Gastrocnemius medialis (tissue), 4 donors: ENCODE measurements at regions not wholly inside any gene's neighbourhood (a gene's known extent, or its start where the extent isn't known, plus 50 kb on each side); places are given as distances from the start of the nearest gene placed in this dataset.

Experiments
- ATAC-seq, 2 donors: fragments of 150-250 bp; one replicate each; pipeline ENCODE4 v1.9.1; 2016
- DNase-seq, 2 donors: peaks; one replicate each; pipeline ENCODE4 v3.0.0-alpha.2; 2019
- H3K27ac ChIP-seq, 4 donors: fragments of 200-600 bp; sonication (generic); 1 replicate in 1 of 4; 2 replicates in 3 of 4; pipeline ENCODE4 v1.5.1; 2016 to 2018; ENCODE audit warnings: mild to moderate bottlenecking in 2 of 4, moderate library complexity in 1 of 4
- H3K27me3 ChIP-seq, 3 donors: fragments of 200-600 bp; sonication (generic) in 2 of 3; 1 replicate in 1 of 3; 2 replicates in 2 of 3; pipeline versions ENCODE4 v1.5.1 to v1.6.0; 2016 to 2019; ENCODE audit warnings: mild to moderate bottlenecking in 1 of 3, moderate library complexity in 1 of 3
- H3K36me3 ChIP-seq, 2 donors: fragments of 200-600 bp; sonication (generic) in 1 of 2; one replicate each; pipeline ENCODE4 v1.5.1; 2017 to 2018
- H3K4me1 ChIP-seq, 2 donors: fragments of 200-600 bp; sonication (generic) in 1 of 2; one replicate each; pipeline ENCODE4 v1.5.1; 2016 to 2017; ENCODE audit warnings: mild to moderate bottlenecking in 2 of 2
- H3K4me3 ChIP-seq, 4 donors: fragments of 200-600 bp; sonication (generic) in 3 of 4; 1 replicate in 1 of 4; 2 replicates in 3 of 4; pipeline ENCODE4 v1.5.1; 2016 to 2019; ENCODE audit warnings: mild to moderate bottlenecking in 2 of 4
- H3K9me3 ChIP-seq, 3 donors: fragments of 200-600 bp; sonication (generic) in 2 of 3; 1 replicate in 1 of 3; 2 replicates in 2 of 3; pipeline ENCODE4 v1.5.1; 2016 to 2019
- CTCF ChIP-seq, 5 experiments: fragments of 450-650 bp in 3 of 5; fragments of 200-600 bp in 2 of 5; sonication (generic) in 2 of 5; IDR thresholded peaks in 4 of 5; conservative IDR thresholded peaks in 1 of 5; 1 replicate in 4 of 5; 2 replicates in 1 of 5; pipeline ENCODE4 v1.5.1; 2016 to 2019; ENCODE audit warnings: antibody characterized with exemption in 5 of 5, mild to moderate bottlenecking in 3 of 5, moderate library complexity in 3 of 5
- POLR2A ChIP-seq, 2 donors: fragments of 450-650 bp; IDR thresholded peaks; one replicate each; pipeline ENCODE4 v1.6.1; 2017; ENCODE audit warnings: antibody characterized with exemption in 2 of 2, mild to moderate bottlenecking in 2 of 2, moderate library complexity in 2 of 2
- in situ Hi-C, 4 donors: fragments of 200-750 bp; cut with MboI; loops; one replicate each; pipeline versions ENCODE4 v1.15.0 to v1.8.0; 2017; ENCODE audit warnings: low sequenced_read_pairs in 4 of 4
- intact Hi-C: fragments of 100-400 bp; cut with DNase I; formaldehyde crosslinking; loops from one replicate; pipeline ENCODE4 v1.15.1; 2023; ENCODE audit warnings: low total_unique reads

GRCh38 chr14:96686126-96686525 lies 111.1 kb upstream of the VRK1 start:
- no peaks in the 10 kb centered on the region for H3K9me3 ChIP-seq
- H3K4me3 ChIP-seq: no peak overlapping the region
- no peaks in the 10 kb centered on the region for H3K36me3 ChIP-seq
- H3K27me3 ChIP-seq: no peaks in the 10 kb centered on the region
- ATAC-seq: no peak
- intact Hi-C loops: no loop called here
- no peak for DNase-seq
- H3K27ac ChIP-seq: no peak overlapping the region
- H3K4me1 ChIP-seq: no peaks in the 10 kb centered on the region
- in situ Hi-C loops: no loop called here
- TF ChIP-seq POLR2A (IDR thresholded peaks at IDR 0.05) (no peak), CTCF (IDR thresholded peaks at IDR 0.05 in 4 of 5, conservative IDR thresholded peaks at IDR 0.05 in 1 of 5) (no peak)

GRCh38 chr14:96688629-96689028 lies 108.6 kb upstream of the VRK1 start:
- no peak for TF ChIP-seq POLR2A (IDR thresholded peaks at IDR 0.05)
- TF ChIP-seq CTCF (IDR thresholded peaks at IDR 0.05 in 4 of 5, conservative IDR thresholded peaks at IDR 0.05 in 1 of 5): no peak
- intact Hi-C loops: no loop called here
- Histone ChIP-seq H3K9me3 (no peaks in the 10 kb centered on the region), H3K4me3 (no peak overlapping the region), H3K4me1 (no peaks in the 10 kb centered on the region), H3K27me3 (no peaks in the 10 kb centered on the region), H3K27ac (no peak overlapping the region), H3K36me3 (no peaks in the 10 kb centered on the region)
- no peak for ATAC-seq
- in situ Hi-C loops: no loop called here
- no peak for DNase-seq

DNA sequence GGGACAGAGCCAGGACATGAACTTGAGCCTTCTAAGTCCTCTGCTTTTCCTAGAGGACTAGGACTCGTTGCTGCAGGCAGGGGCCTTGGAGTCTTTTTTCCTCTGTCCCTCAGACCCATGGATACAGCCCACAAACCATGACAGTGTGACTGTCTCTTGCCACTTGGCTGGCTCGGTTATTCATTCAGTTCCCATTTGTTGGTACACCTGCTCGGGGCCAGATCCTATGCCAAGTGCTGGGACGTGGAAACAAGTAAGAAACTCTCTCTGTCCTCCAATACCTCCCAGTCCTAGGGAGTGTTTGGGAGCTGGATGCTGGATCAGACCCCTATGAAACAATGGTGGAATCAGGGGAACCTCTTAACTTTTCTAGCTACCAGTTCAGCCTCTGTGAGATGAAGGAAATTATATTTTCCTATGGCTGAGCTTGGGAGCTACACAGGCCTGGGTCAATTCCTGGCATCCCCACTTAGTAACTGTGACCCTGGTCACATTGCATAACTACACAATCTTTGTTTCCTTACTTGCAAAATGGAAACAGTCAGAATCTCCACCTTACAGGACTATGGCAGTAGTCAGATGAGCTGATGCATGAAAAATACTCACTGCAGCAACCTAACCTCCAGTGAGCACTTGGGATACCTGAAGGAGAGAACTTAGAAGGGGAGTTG lies 106.3 kb upstream of the VRK1 start:
- Histone ChIP-seq H3K4me1 (no peaks in the 10 kb centered on the region), H3K9me3 (no peaks in the 10 kb centered on the region), H3K36me3 (no peaks in the 10 kb centered on the region), H3K4me3 (no peak overlapping the region), H3K27ac (no peak overlapping the region), H3K27me3 (no peaks in the 10 kb centered on the region)
- ATAC-seq (no peak), DNase-seq (no peak)
- intact Hi-C loops: no loop called here
- TF ChIP-seq POLR2A (IDR thresholded peaks at IDR 0.05): no peak
- TF ChIP-seq CTCF (IDR thresholded peaks at IDR 0.05 in 4 of 5, conservative IDR thresholded peaks at IDR 0.05 in 1 of 5): no peak
- in situ Hi-C loops: no loop called here

GRCh38 chr14:96693252-96693820 lies 103.8 kb upstream of the VRK1 start:
- in situ Hi-C loops: no loop called here

More at GRCh38 chr14:96693252-96693820, 103.8 kb upstream of the VRK1 start:
- TF ChIP-seq POLR2A (IDR thresholded peaks at IDR 0.05): no peak
- TF ChIP-seq CTCF (IDR thresholded peaks at IDR 0.05 in 4 of 5, conservative IDR thresholded peaks at IDR 0.05 in 1 of 5): no peak
- H3K27ac ChIP-seq: no peak overlapping the region
- no peak overlapping the region for H3K4me3 ChIP-seq
- H3K4me1 ChIP-seq: no peaks in the 10 kb centered on the region
- ATAC-seq (no peak), DNase-seq (no peak)
- no peaks in the 10 kb centered on the region for H3K27me3 ChIP-seq
- H3K9me3 ChIP-seq: no peaks in the 10 kb centered on the region
- intact Hi-C loops: no loop called here
- H3K36me3 ChIP-seq: no peaks in the 10 kb centered on the region
